ENCODE measurements at regions not wholly inside any gene's neighbourhood (a gene's known extent, or its start where the extent isn't known, plus 50 kb on each side); places are given as distances from the start of the nearest gene placed in this dataset.

- no peaks in the 10 kb centered on the region for H3K36me3 Mint-ChIP-seq (ENCODE audit: low read depth)
- H3K27me3 Mint-ChIP-seq (ENCODE audit: low read depth), result peaks cover 2% of the 10 kb centered on the region
- H3K27ac Mint-ChIP-seq, result no peak overlapping the region
- intact Hi-C loops (cut with micrococcal nuclease), result no loop called here
- no peak for DNase-seq (ENCODE audit: low spot score)
- no peaks in the 10 kb centered on the region for H3K9me3 Mint-ChIP-seq
- H3K4me3 Mint-ChIP-seq (ENCODE audit: low read depth), result no peak overlapping the region
- peaks cover 2% of the 10 kb centered on the region for H3K4me1 Mint-ChIP-seq (ENCODE audit: low read depth)
Measured at GRCh38 chr16:86993426-86994110, 323.6 kb downstream of the C16orf95 start.

GRCh38 chr16:86994215-86994614, 323.0 kb downstream of the C16orf95 start:
- no peak for DNase-seq (ENCODE audit: low spot score)
- H3K9me3 Mint-ChIP-seq, result no peaks in the 10 kb centered on the region
- no peak overlapping the region for H3K27ac Mint-ChIP-seq
- H3K36me3 Mint-ChIP-seq (ENCODE audit: low read depth), result no peaks in the 10 kb centered on the region
- no peak overlapping the region for H3K4me3 Mint-ChIP-seq (ENCODE audit: low read depth)
- peaks cover 2% of the 10 kb centered on the region for H3K4me1 Mint-ChIP-seq (ENCODE audit: low read depth)
- intact Hi-C loops (cut with micrococcal nuclease), result no loop called here
- peaks cover 2% of the 10 kb centered on the region for H3K27me3 Mint-ChIP-seq (ENCODE audit: low read depth)

GRCh38 chr16:86994651-86995171, 322.5 kb downstream of the C16orf95 start:
- peaks cover 2% of the 10 kb centered on the region for H3K4me1 Mint-ChIP-seq (ENCODE audit: low read depth)
- H3K9me3 Mint-ChIP-seq, result no peaks in the 10 kb centered on the region
- no peak overlapping the region for H3K27ac Mint-ChIP-seq
- peaks cover 2% of the 10 kb centered on the region for H3K27me3 Mint-ChIP-seq (ENCODE audit: low read depth)
- no peak overlapping the region for H3K4me3 Mint-ChIP-seq (ENCODE audit: low read depth)
- intact Hi-C loops (cut with micrococcal nuclease), result no loop called here
- H3K36me3 Mint-ChIP-seq (ENCODE audit: low read depth), result no peaks in the 10 kb centered on the region
- DNase-seq (ENCODE audit: low spot score), result no peak

GRCh38 chr16:86995456-86995855, 321.7 kb downstream of the C16orf95 start:
- intact Hi-C loops (cut with micrococcal nuclease), result no loop called here
- DNase-seq (ENCODE audit: low spot score), result no peak
- Mint-ChIP-seq H3K4me3 (ENCODE audit: low read depth) (no peak overlapping the region), H3K27me3 (ENCODE audit: low read depth) (no peaks in the 10 kb centered on the region), H3K9me3 (no peaks in the 10 kb centered on the region), H3K27ac (no peak overlapping the region), H3K4me1 (ENCODE audit: low read depth) (no peaks in the 10 kb centered on the region), H3K36me3 (ENCODE audit: low read depth) (no peaks in the 10 kb centered on the region)

- intact Hi-C loops (cut with micrococcal nuclease), result no loop called here
- no peak for DNase-seq (ENCODE audit: low spot score)
- no peaks in the 10 kb centered on the region for H3K4me1 Mint-ChIP-seq (ENCODE audit: low read depth)
- H3K27me3 Mint-ChIP-seq (ENCODE audit: low read depth), result no peaks in the 10 kb centered on the region
- no peak overlapping the region for H3K27ac Mint-ChIP-seq
- no peak overlapping the region for H3K4me3 Mint-ChIP-seq (ENCODE audit: low read depth)
- no peaks in the 10 kb centered on the region for H3K9me3 Mint-ChIP-seq
- H3K36me3 Mint-ChIP-seq (ENCODE audit: low read depth), result no peaks in the 10 kb centered on the region
Measured at GRCh38 chr16:86996081-86996480, 321.1 kb downstream of the C16orf95 start.

- Mint-ChIP-seq H3K27ac (no peak overlapping the region), H3K27me3 (ENCODE audit: low read depth) (no peaks in the 10 kb centered on the region), H3K36me3 (ENCODE audit: low read depth) (no peaks in the 10 kb centered on the region), H3K4me3 (ENCODE audit: low read depth) (no peak overlapping the region), H3K9me3 (no peaks in the 10 kb centered on the region), H3K4me1 (ENCODE audit: low read depth) (no peaks in the 10 kb centered on the region)
- intact Hi-C loops (cut with micrococcal nuclease), result no loop called here
- DNase-seq (ENCODE audit: low spot score), result no peak
Measured at GRCh38 chr16:86997058-86997457, 320.1 kb downstream of the C16orf95 start.

- no peaks in the 10 kb centered on the region for H3K9me3 Mint-ChIP-seq
- intact Hi-C loops (cut with micrococcal nuclease), result no loop called here
- DNase-seq (ENCODE audit: low spot score), result no peak
- no peaks in the 10 kb centered on the region for H3K4me1 Mint-ChIP-seq (ENCODE audit: low read depth)
- no peaks in the 10 kb centered on the region for H3K36me3 Mint-ChIP-seq (ENCODE audit: low read depth)
- no peak overlapping the region for H3K4me3 Mint-ChIP-seq (ENCODE audit: low read depth)
- no peak overlapping the region for H3K27ac Mint-ChIP-seq
- no peaks in the 10 kb centered on the region for H3K27me3 Mint-ChIP-seq (ENCODE audit: low read depth)
Measured at GRCh38 chr16:86998196-86999001, 318.8 kb downstream of the C16orf95 start.

GRCh38 chr16:87000001-87000400, 317.2 kb downstream of the C16orf95 start:
- Mint-ChIP-seq H3K9me3 (no peaks in the 10 kb centered on the region), H3K4me3 (ENCODE audit: low read depth) (no peak overlapping the region), H3K4me1 (ENCODE audit: low read depth) (no peaks in the 10 kb centered on the region), H3K27ac (no peak overlapping the region), H3K27me3 (ENCODE audit: low read depth) (no peaks in the 10 kb centered on the region), H3K36me3 (ENCODE audit: low read depth) (no peaks in the 10 kb centered on the region)
- intact Hi-C loops (cut with micrococcal nuclease), result no loop called here
- no peak for DNase-seq (ENCODE audit: low spot score)

GRCh38 chr16:87002717-87003413, 314.3 kb downstream of the C16orf95 start:
- intact Hi-C loops (cut with micrococcal nuclease), result no loop called here
- H3K9me3 Mint-ChIP-seq, result no peaks in the 10 kb centered on the region
- no peaks in the 10 kb centered on the region for H3K36me3 Mint-ChIP-seq (ENCODE audit: low read depth)

GRCh38 chr16:87003414-87003755, 313.8 kb downstream of the C16orf95 start:
- no peak overlapping the region for H3K27ac Mint-ChIP-seq
- intact Hi-C loops (cut with micrococcal nuclease), result no loop called here
- H3K4me1 Mint-ChIP-seq (ENCODE audit: low read depth), result no peaks in the 10 kb centered on the region

More at GRCh38 chr16:87002717-87003413, 314.3 kb downstream of the C16orf95 start:
- no peaks in the 10 kb centered on the region for H3K27me3 Mint-ChIP-seq (ENCODE audit: low read depth)
- DNase-seq (ENCODE audit: low spot score), result no peak
- H3K4me1 Mint-ChIP-seq (ENCODE audit: low read depth), result no peaks in the 10 kb centered on the region
- H3K4me3 Mint-ChIP-seq (ENCODE audit: low read depth), result no peak overlapping the region
- H3K27ac Mint-ChIP-seq, result no peak overlapping the region

GRCh38 chr16:87006021-87006420, 311.2 kb downstream of the C16orf95 start:
- Mint-ChIP-seq H3K27me3 (ENCODE audit: low read depth) (no peaks in the 10 kb centered on the region), H3K9me3 (no peaks in the 10 kb centered on the region), H3K4me1 (ENCODE audit: low read depth) (no peaks in the 10 kb centered on the region), H3K27ac (no peak overlapping the region), H3K4me3 (ENCODE audit: low read depth) (no peak overlapping the region), H3K36me3 (ENCODE audit: low read depth) (no peaks in the 10 kb centered on the region)
- no peak for DNase-seq (ENCODE audit: low spot score)
- intact Hi-C loops (cut with micrococcal nuclease), result no loop called here

More at GRCh38 chr16:87003414-87003755, 313.8 kb downstream of the C16orf95 start:
- Mint-ChIP-seq H3K36me3 (ENCODE audit: low read depth) (no peaks in the 10 kb centered on the region), H3K27me3 (ENCODE audit: low read depth) (no peaks in the 10 kb centered on the region), H3K9me3 (no peaks in the 10 kb centered on the region), H3K4me3 (ENCODE audit: low read depth) (no peak overlapping the region)
- DNase-seq (ENCODE audit: low spot score), result no peak

- intact Hi-C loops (cut with micrococcal nuclease), result no loop called here
- H3K27me3 Mint-ChIP-seq (ENCODE audit: low read depth), result no peaks in the 10 kb centered on the region
- no peaks in the 10 kb centered on the region for H3K9me3 Mint-ChIP-seq
- DNase-seq (ENCODE audit: low spot score), result no peak
- H3K4me3 Mint-ChIP-seq (ENCODE audit: low read depth), result no peak overlapping the region
- H3K27ac Mint-ChIP-seq, result no peak overlapping the region
- no peaks in the 10 kb centered on the region for H3K36me3 Mint-ChIP-seq (ENCODE audit: low read depth)
- no peaks in the 10 kb centered on the region for H3K4me1 Mint-ChIP-seq (ENCODE audit: low read depth)
Measured at GRCh38 chr16:87006789-87007745, 310.1 kb downstream of the C16orf95 start.

All from activated T-helper 2 cell treated with anti-CD3 and anti-CD28 coated beads, Interferon-gamma antibody, Interleukin-2, Interleukin-4, amounts not matched to agents 10 μg/mL and 5 μg/mL and 100 μg/mL, durations not matched to agents 14 hours and 24 hours and 36 hours (primary cell).